Sigmoid colon (tissue), 6 donors: ENCODE measurements at regions not wholly inside any gene's neighbourhood (a gene's known extent, or its start where the extent isn't known, plus 50 kb on each side); places are given as distances from the start of the nearest gene placed in this dataset.

Source experiments
- DNase-seq: peaks from one replicate; pipeline ENCODE4 v3.0.0-alpha.2; 2019
- H3K27ac ChIP-seq, 4 donors: fragments of 200-600 bp; sonication (generic); one replicate each; pipeline ENCODE4 v1.5.1; 2016 to 2019; ENCODE audit warnings: mild to moderate bottlenecking in 1 of 4
- H3K27me3 ChIP-seq, 3 donors: fragments of 200-600 bp; sonication (generic); one replicate each; pipeline ENCODE4 v1.5.1; 2019; ENCODE audit warnings: mild to moderate bottlenecking in 1 of 3
- H3K36me3 ChIP-seq, 4 donors: fragments of 200-600 bp; sonication (generic); one replicate each; pipeline ENCODE4 v1.5.1; 2016 to 2019
- H3K4me1 ChIP-seq, 4 donors: fragments of 200-600 bp; sonication (generic); one replicate each; pipeline ENCODE4 v1.5.1; 2017 to 2019
- H3K4me3 ChIP-seq, 4 donors: fragments of 200-600 bp; sonication (generic); one replicate each; pipeline ENCODE4 v1.5.1; 2017 to 2019; ENCODE audit warnings: mild to moderate bottlenecking in 2 of 4, moderate library complexity in 1 of 4
- H3K9me3 ChIP-seq, 4 donors: fragments of 200-600 bp in 3 of 4; sonication (generic) in 3 of 4; one replicate each; pipeline versions ENCODE4 v1.5.1 to v1.6.1; 2013 to 2019
- CTCF ChIP-seq, 4 experiments: fragments of 450-650 bp in 3 of 4; fragments of 200-600 bp in 1 of 4; IDR thresholded peaks; one replicate each; pipeline ENCODE4 v1.5.1; 2016 to 2019; ENCODE audit warnings: antibody characterized with exemption in 4 of 4, mild to moderate bottlenecking in 3 of 4, moderate library complexity in 2 of 4
- EP300 ChIP-seq, 4 donors: sonication (generic); formaldehyde crosslinking; IDR thresholded peaks; one replicate each; pipeline ENCODE4 v1.6.1; 2017; ENCODE audit warnings: antibody characterized with exemption in 4 of 4
- POLR2A ChIP-seq, 2 donors: fragments of 450-650 bp; IDR thresholded peaks; one replicate each; pipeline ENCODE4 v1.6.1; 2016; ENCODE audit warnings: antibody characterized with exemption in 2 of 2, mild to moderate bottlenecking in 2 of 2, moderate library complexity in 2 of 2
- POLR2AphosphoS5 ChIP-seq, 4 donors: sonication (generic); formaldehyde crosslinking; IDR thresholded peaks; one replicate each; pipeline ENCODE4 v1.6.1; 2017; ENCODE audit warnings: antibody characterized with exemption in 4 of 4
- WGBS, 2 donors: extraction: QIAGEN DNeasy Blood & Tissue Kit; methylation state at CpG; one replicate each; pipeline ENCODE4 v1.1.7; 2013; 5-methylcytosine and 5-hydroxymethylcytosine counted together
- intact Hi-C: fragments of 100-400 bp; cut with DNase I; formaldehyde crosslinking; loops from one replicate; pipeline ENCODE4 v1.15.1; 2023
- donor health status: healthy with polysubstance abuse.
- donor health status: healthy.

GRCh38 chr2:234401426-234401825 lies 95.5 kb downstream of the ARL4C start:
- Histone ChIP-seq H3K27me3 (no peaks in the 10 kb centered on the region), H3K4me1 (no peaks in the 10 kb centered on the region), H3K36me3 (no peaks in the 10 kb centered on the region), H3K27ac (no peak overlapping the region), H3K9me3 (no peaks in the 10 kb centered on the region), H3K4me3 (no peak overlapping the region)
- TF ChIP-seq CTCF (IDR thresholded peaks at IDR 0.05) (no peak), EP300 (IDR thresholded peaks at IDR 0.05) (no peak), POLR2AphosphoS5 (IDR thresholded peaks at IDR 0.05) (no peak), POLR2A (IDR thresholded peaks at IDR 0.05) (no peak)
- intact Hi-C loops, result no loop called here
- 84 to 88% methylated on average over 2 of the region's 2 CpGs for WGBS, 2 donors
- no peak for DNase-seq

- no peak for DNase-seq
- Histone ChIP-seq H3K27me3 (no peaks in the 10 kb centered on the region), H3K36me3 (no peaks in the 10 kb centered on the region), H3K4me1 (no peaks in the 10 kb centered on the region), H3K9me3 (no peaks in the 10 kb centered on the region), H3K4me3 (no peak overlapping the region), H3K27ac (no peak overlapping the region)
- 84 to 85% methylated on average over 11 of the region's 11 CpGs for WGBS, 2 donors
- no peak for TF ChIP-seq CTCF (IDR thresholded peaks at IDR 0.05)
- TF ChIP-seq POLR2AphosphoS5 (IDR thresholded peaks at IDR 0.05), result no peak
- TF ChIP-seq EP300 (IDR thresholded peaks at IDR 0.05), result no peak
- no peak for TF ChIP-seq POLR2A (IDR thresholded peaks at IDR 0.05)
- intact Hi-C loops, result no loop called here
Observed at GRCh38 chr2:234399451-234400246, 97.2 kb downstream of the ARL4C start.

- H3K36me3 ChIP-seq, result no peaks in the 10 kb centered on the region
- no peaks in the 10 kb centered on the region for H3K9me3 ChIP-seq
- intact Hi-C loops, result no loop called here
- no peak overlapping the region for H3K27ac ChIP-seq
- H3K27me3 ChIP-seq, result no peaks in the 10 kb centered on the region
- no peak for TF ChIP-seq POLR2A (IDR thresholded peaks at IDR 0.05)
- TF ChIP-seq EP300 (IDR thresholded peaks at IDR 0.05), result no peak
- TF ChIP-seq POLR2AphosphoS5 (IDR thresholded peaks at IDR 0.05), result no peak
- TF ChIP-seq CTCF (IDR thresholded peaks at IDR 0.05), result no peak
- no peak overlapping the region for H3K4me3 ChIP-seq
- 83 to 88% methylated on average over 3 of the region's 3 CpGs for WGBS, 2 donors
- no peak for DNase-seq
- no peaks in the 10 kb centered on the region for H3K4me1 ChIP-seq
Observed at GRCh38 chr2:234398531-234398930, 98.3 kb downstream of the ARL4C start.

- H3K4me1 ChIP-seq, result no peaks in the 10 kb centered on the region
Observed at GRCh38 chr2:234395891-234396420, 100.9 kb downstream of the ARL4C start.

GRCh38 chr2:234394450-234394849 lies 102.4 kb downstream of the ARL4C start:
- no peak for TF ChIP-seq POLR2A (IDR thresholded peaks at IDR 0.05)
- TF ChIP-seq EP300 (IDR thresholded peaks at IDR 0.05), result no peak
- no peak for TF ChIP-seq POLR2AphosphoS5 (IDR thresholded peaks at IDR 0.05)
- TF ChIP-seq CTCF (IDR thresholded peaks at IDR 0.05), result no peak
- Histone ChIP-seq H3K27me3 (no peaks in the 10 kb centered on the region), H3K4me1 (no peaks in the 10 kb centered on the region), H3K9me3 (no peaks in the 10 kb centered on the region), H3K4me3 (no peak overlapping the region), H3K27ac (no peak overlapping the region), H3K36me3 (no peaks in the 10 kb centered on the region)
- DNase-seq, result no peak
- 89 to 91% methylated on average over 4 of the region's 4 CpGs for WGBS, 2 donors
- intact Hi-C loops, result no loop called here

More at GRCh38 chr2:234395891-234396420, 100.9 kb downstream of the ARL4C start:
- Histone ChIP-seq H3K27ac (no peak overlapping the region), H3K4me3 (no peak overlapping the region), H3K9me3 (no peaks in the 10 kb centered on the region), H3K36me3 (no peaks in the 10 kb centered on the region), H3K27me3 (no peaks in the 10 kb centered on the region)
- intact Hi-C loops, result no loop called here
- 78 to 85% methylated on average over 6 of the region's 6 CpGs for WGBS, 2 donors
- no peak for TF ChIP-seq POLR2AphosphoS5 (IDR thresholded peaks at IDR 0.05)
- DNase-seq, result no peak
